SH-SY5Y (cell line): ENCODE measurements at regions not wholly inside any gene's neighbourhood (a gene's known extent, or its start where the extent isn't known, plus 50 kb on each side); places are given as distances from the start of the nearest gene placed in this dataset.
A peak's percentile ranks its signal among the peaks of the same experiment; 100 is the strongest.

ENCODE experiments used
- GATA2 ChIP-seq: IDR thresholded peaks from 2 replicates; pipeline ENCODE4 v1.6.1; 2011; ENCODE audit warnings: mild to moderate bottlenecking, low read depth, low read length
- GATA3 ChIP-seq: IDR thresholded peaks from 2 replicates; pipeline ENCODE4 v1.6.1; 2011; ENCODE audit warnings: low read depth, mild to moderate bottlenecking, low read length, moderate library complexity

GRCh38 chr16:6625606-6626005 is 707.0 kb upstream of the RBFOX1 start:
- peak; percentile 32; the same call in 1 of the 2 replicates for TF ChIP-seq GATA2
- TF ChIP-seq GATA3 = peak; percentile 60; the same call in 1 of the 2 replicates
